HEK293 (cell line): ENCODE measurements at regions not wholly inside any gene's neighbourhood (a gene's known extent, or its start where the extent isn't known, plus 50 kb on each side); places are given as distances from the start of the nearest gene placed in this dataset.

ENCODE experiments used
- CTCF ChIA-PET: fragments of 350-600 bp; formaldehyde crosslinking; extraction: SDS; loops from one replicate; lab custom pipeline; 2021; ENCODE audit warnings: antibody characterized with exemption; lab: Yijun Ruan, JAX
- POLR2A ChIA-PET: fragments of 300-600 bp; formaldehyde crosslinking; extraction: SDS; loops from one replicate; lab custom pipeline; 2020; ENCODE audit warnings: antibody characterized with exemption, inconsistent platforms; lab: Yijun Ruan, JAX
- H3K27ac ChIP-seq: fragments of 200-500 bp; sonication (Bioruptor generic); 2 replicates; pipeline ENCODE4 v1.5.1; 2014; ENCODE audit warnings: low read depth, low read length, control low read depth, inconsistent platforms; ENCODE audit errors: extremely low read depth
- H3K36me3 ChIP-seq, 2 experiments: fragments of 200-500 bp in 1 of 2; sonication (Bioruptor generic) in 1 of 2; 1 replicate in 1 of 2; 2 replicates in 1 of 2; pipeline ENCODE4 v1.5.1; 2014 to 2017; ENCODE audit warnings: inconsistent platforms in 2 of 2, low read length in 2 of 2; ENCODE audit not compliant: control insufficient read depth in 2 of 2, insufficient read depth in 1 of 2
- H3K4me1 ChIP-seq: fragments of 200-500 bp; sonication (Bioruptor generic); 2 replicates; pipeline ENCODE4 v1.5.1; 2014; ENCODE audit warnings: mild to moderate bottlenecking, low read length, inconsistent platforms; ENCODE audit not compliant: control insufficient read depth, insufficient read depth
- H3K4me3 ChIP-seq: 2 replicates; pipeline ENCODE4 v1.5.1; 2011; ENCODE audit warnings: low read depth, mild to moderate bottlenecking, control low read depth, low read length, moderate library complexity
- H3K9me3 ChIP-seq: fragments of 200-500 bp; sonication (Bioruptor generic); 2 replicates; pipeline ENCODE4 v1.5.1; 2014; ENCODE audit warnings: low read depth, low read length, inconsistent platforms; ENCODE audit not compliant: control insufficient read depth, insufficient read depth
- GLI4 ChIP-seq: fragments of 450-650 bp; formaldehyde crosslinking; IDR thresholded peaks from 2 replicates; pipeline ENCODE4 v1.5.1; 2016; ENCODE audit warnings: missing biosample characterization, missing genetic modification characterization
- IKZF3 ChIP-seq: fragments of 450-650 bp; IDR thresholded peaks from 2 replicates; pipeline ENCODE4 v1.5.0; 2018; ENCODE audit warnings: missing biosample characterization, mild to moderate bottlenecking, missing genetic modification characterization, moderate library complexity
- REPIN1 ChIP-seq: fragments of 450-650 bp; formaldehyde crosslinking; IDR thresholded peaks from 2 replicates; pipeline ENCODE4 v1.5.1; 2017; ENCODE audit warnings: missing biosample characterization, missing genetic modification characterization, low read depth
- ZBTB7A ChIP-seq: fragments of 450-650 bp; formaldehyde crosslinking; IDR thresholded peaks from 2 replicates; pipeline ENCODE4 v1.5.1; 2016; ENCODE audit warnings: low read depth, missing biosample characterization, missing genetic modification characterization
- ZBTB8A ChIP-seq: fragments of 450-650 bp; formaldehyde crosslinking; IDR thresholded peaks from 2 replicates; pipeline ENCODE4 v1.5.1; 2016; ENCODE audit warnings: missing biosample characterization, missing genetic modification characterization
- ZFHX2 ChIP-seq: fragments of 450-650 bp; formaldehyde crosslinking; conservative IDR thresholded peaks from 2 replicates; pipeline ENCODE4 v1.5.1; 2016; ENCODE audit warnings: missing biosample characterization, missing genetic modification characterization
- ZFP3 ChIP-seq: fragments of 450-650 bp; formaldehyde crosslinking; IDR thresholded peaks from 2 replicates; pipeline ENCODE4 v1.5.1; 2016; ENCODE audit warnings: low read depth, missing biosample characterization, missing genetic modification characterization
- ZNF10 ChIP-seq: fragments of 450-650 bp; formaldehyde crosslinking; IDR thresholded peaks from 2 replicates; pipeline ENCODE4 v1.5.1; 2017; ENCODE audit warnings: missing biosample characterization, missing genetic modification characterization
- ZNF133 ChIP-seq: fragments of 450-650 bp; formaldehyde crosslinking; IDR thresholded peaks from 2 replicates; pipeline ENCODE4 v1.5.1; 2016; ENCODE audit warnings: missing biosample characterization, missing genetic modification characterization
- ZNF174 ChIP-seq: fragments of 450-650 bp; formaldehyde crosslinking; IDR thresholded peaks from 2 replicates; pipeline ENCODE4 v1.5.0; 2017; ENCODE audit warnings: missing biosample characterization, mild to moderate bottlenecking, missing genetic modification characterization
- ZNF214 ChIP-seq: fragments of 450-650 bp; formaldehyde crosslinking; IDR thresholded peaks from 2 replicates; pipeline ENCODE4 v1.5.1; 2017; ENCODE audit warnings: missing biosample characterization, mild to moderate bottlenecking, missing genetic modification characterization, borderline replicate concordance
- ZNF223 ChIP-seq: fragments of 450-650 bp; formaldehyde crosslinking; IDR thresholded peaks from 2 replicates; pipeline ENCODE4 v1.5.1; 2016; ENCODE audit warnings: missing biosample characterization, missing genetic modification characterization
- ZNF239 ChIP-seq: fragments of 450-650 bp; formaldehyde crosslinking; IDR thresholded peaks from 2 replicates; pipeline ENCODE4 v1.5.1; 2016; ENCODE audit warnings: missing biosample characterization, missing genetic modification characterization
- ZNF292 ChIP-seq: fragments of 450-650 bp; formaldehyde crosslinking; IDR thresholded peaks from 2 replicates; pipeline ENCODE4 v1.5.1; 2016; ENCODE audit warnings: low read depth, missing biosample characterization, missing genetic modification characterization, borderline replicate concordance
- ZNF521 ChIP-seq: fragments of 450-650 bp; formaldehyde crosslinking; IDR thresholded peaks from 2 replicates; pipeline ENCODE4 v1.5.1; 2017; ENCODE audit warnings: missing biosample characterization, mild to moderate bottlenecking, missing genetic modification characterization
- ZNF530 ChIP-seq: fragments of 450-650 bp; formaldehyde crosslinking; IDR thresholded peaks from 2 replicates; pipeline ENCODE4 v1.5.1; 2016; ENCODE audit warnings: low read depth, missing biosample characterization, missing genetic modification characterization
- ZNF558 ChIP-seq: fragments of 450-650 bp; formaldehyde crosslinking; IDR thresholded peaks from 2 replicates; pipeline ENCODE4 v1.5.1; 2016; ENCODE audit warnings: missing biosample characterization, missing genetic modification characterization
- ZNF585B ChIP-seq: fragments of 450-650 bp; formaldehyde crosslinking; IDR thresholded peaks from 2 replicates; pipeline ENCODE4 v1.5.1; 2016; ENCODE audit warnings: missing biosample characterization, missing genetic modification characterization
- ZNF600 ChIP-seq: fragments of 450-650 bp; formaldehyde crosslinking; IDR thresholded peaks from 2 replicates; pipeline ENCODE4 v1.5.1; 2016; ENCODE audit warnings: missing biosample characterization, missing genetic modification characterization
- ZNF664 ChIP-seq: fragments of 450-650 bp; formaldehyde crosslinking; IDR thresholded peaks from 2 replicates; pipeline ENCODE4 v1.5.1; 2016; ENCODE audit warnings: missing biosample characterization, missing genetic modification characterization
- ZNF701 ChIP-seq: fragments of 450-650 bp; formaldehyde crosslinking; IDR thresholded peaks from 2 replicates; pipeline ENCODE4 v1.5.1; 2016; ENCODE audit warnings: missing biosample characterization, missing genetic modification characterization
- ZNF843 ChIP-seq: fragments of 450-650 bp; formaldehyde crosslinking; IDR thresholded peaks from 2 replicates; pipeline ENCODE4 v1.5.1; 2016; ENCODE audit warnings: missing biosample characterization, missing genetic modification characterization
- TF ChIP-seq, protein P1 (sequence below): fragments of 450-650 bp; formaldehyde crosslinking; IDR thresholded peaks from 2 replicates; pipeline ENCODE4 v1.5.1; 2016; ENCODE audit warnings: missing biosample characterization, missing genetic modification characterization
- TF ChIP-seq, protein P2 (sequence below): fragments of 450-650 bp; formaldehyde crosslinking; IDR thresholded peaks from 2 replicates; pipeline ENCODE4 v1.5.1; 2016; ENCODE audit warnings: missing biosample characterization, missing genetic modification characterization, borderline replicate concordance
- TF ChIP-seq, protein P3 (sequence below): fragments of 450-650 bp; formaldehyde crosslinking; IDR thresholded peaks from 2 replicates; pipeline ENCODE4 v1.5.1; 2016; ENCODE audit warnings: missing biosample characterization, missing genetic modification characterization
- TF ChIP-seq, protein P4 (sequence below): fragments of 450-650 bp; IDR thresholded peaks from 2 replicates; pipeline ENCODE4 v1.5.1; 2018; ENCODE audit warnings: missing biosample characterization, mild to moderate bottlenecking, missing genetic modification characterization

DNA sequence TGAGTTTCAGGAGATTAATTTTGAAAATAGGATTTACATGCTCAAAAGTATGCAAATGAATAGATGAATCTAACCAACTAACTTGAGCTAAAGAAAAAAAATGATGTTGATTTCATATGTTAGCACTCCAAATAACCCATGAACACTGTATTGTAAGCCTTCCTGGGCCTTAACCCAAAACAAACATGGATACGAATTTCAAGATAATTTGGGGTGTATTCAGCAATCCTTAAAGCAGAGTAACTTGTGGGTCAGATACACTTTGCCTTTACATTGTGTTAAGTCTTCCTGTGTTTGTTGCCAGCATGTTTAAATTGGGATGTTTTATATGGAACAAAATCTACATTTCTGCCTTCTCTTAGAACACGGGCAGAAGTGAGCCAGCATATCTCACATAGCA, 124.2 kb upstream of the WDR11 start:
- H3K27ac ChIP-seq, result no peak overlapping the region
- TF ChIP-seq ZFP3 (tag by site-specific recombination), result no peak
- no peak for TF ChIP-seq ZNF10 (tag by site-specific recombination)
- no peak for TF ChIP-seq ZNF133 (tag by site-specific recombination)
- TF ChIP-seq, all 188 proteins: peak for 0
- ChIA-PET POLR2A (no interaction called here), CTCF (interaction anchor here (1.3 kb wide), 1 partner anchor 8 kb away, joined by 3 read pairs; no protein-coding TSS in a partner anchor)
- Histone ChIP-seq H3K4me3 (no peak overlapping the region), H3K4me1 (no peaks in the 10 kb centered on the region), H3K36me3 (no peaks in the 10 kb centered on the region), H3K9me3 (no peaks in the 10 kb centered on the region)

DNA sequence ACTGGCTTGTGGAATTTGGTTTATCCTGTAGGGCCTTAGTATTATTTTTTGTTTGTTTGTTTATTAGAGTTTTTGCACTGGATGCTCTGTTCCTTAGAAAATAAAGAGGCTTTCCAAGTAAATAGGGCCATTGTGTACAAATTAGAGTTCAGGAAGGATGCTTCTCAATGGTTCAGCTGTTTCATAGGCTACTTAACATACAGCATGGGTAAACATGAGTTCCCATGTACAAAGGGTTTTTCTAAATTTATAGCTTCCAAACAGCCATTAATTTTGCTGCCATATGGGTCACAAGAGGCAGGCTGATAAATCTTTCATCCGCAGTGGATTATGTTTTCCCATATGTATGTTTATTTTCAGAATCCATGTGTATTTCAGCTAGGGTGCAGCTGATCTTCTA, 121.6 kb upstream of the WDR11 start:
- Histone ChIP-seq H3K27ac (no peak overlapping the region), H3K9me3 (no peaks in the 10 kb centered on the region)
- POLR2A ChIA-PET, result no interaction called here

DNA sequence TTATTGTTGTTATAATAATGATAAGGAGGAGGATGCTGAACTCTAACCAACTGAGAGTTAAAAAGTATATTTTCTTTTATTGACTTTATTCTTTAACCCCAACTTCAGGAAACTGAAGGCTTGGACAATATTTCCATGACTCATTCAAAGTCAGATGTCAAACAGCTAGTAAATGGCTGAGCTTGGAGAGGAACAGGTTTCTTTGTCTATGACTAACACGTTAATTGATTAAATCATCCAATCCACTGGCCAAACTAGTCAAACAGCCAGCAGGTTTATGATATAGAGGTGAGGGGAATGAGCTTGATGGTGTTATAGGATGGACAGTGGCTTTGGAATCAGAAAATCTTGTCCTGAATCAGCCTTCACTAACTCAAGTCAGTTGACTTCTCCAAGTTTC, 119.1 kb upstream of the WDR11 start:
- no peak overlapping the region for H3K4me3 ChIP-seq
- H3K27ac ChIP-seq, result no peak overlapping the region
- H3K9me3 ChIP-seq, result no peaks in the 10 kb centered on the region
- ChIA-PET CTCF (no interaction called here), POLR2A (no interaction called here)
- no peaks in the 10 kb centered on the region for H3K4me1 ChIP-seq
- no peaks in the 10 kb centered on the region for H3K36me3 ChIP-seq
- TF ChIP-seq ZNF558 (tag by site-specific recombination), result no peak
- TF ChIP-seq, protein P1, sequence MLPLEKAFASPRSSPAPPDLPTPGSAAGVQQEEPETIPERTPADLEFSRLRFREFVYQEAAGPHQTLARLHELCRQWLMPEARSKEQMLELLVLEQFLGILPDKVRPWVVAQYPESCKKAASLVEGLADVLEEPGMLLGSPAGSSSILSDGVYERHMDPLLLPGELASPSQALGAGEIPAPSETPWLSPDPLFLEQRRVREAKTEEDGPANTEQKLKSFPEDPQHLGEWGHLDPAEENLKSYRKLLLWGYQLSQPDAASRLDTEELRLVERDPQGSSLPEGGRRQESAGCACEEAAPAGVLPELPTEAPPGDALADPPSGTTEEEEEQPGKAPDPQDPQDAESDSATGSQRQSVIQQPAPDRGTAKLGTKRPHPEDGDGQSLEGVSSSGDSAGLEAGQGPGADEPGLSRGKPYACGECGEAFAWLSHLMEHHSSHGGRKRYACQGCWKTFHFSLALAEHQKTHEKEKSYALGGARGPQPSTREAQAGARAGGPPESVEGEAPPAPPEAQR, result no peak
- TF ChIP-seq ZNF214 (tag by site-specific recombination), result no peak
- TF ChIP-seq, protein P2, sequence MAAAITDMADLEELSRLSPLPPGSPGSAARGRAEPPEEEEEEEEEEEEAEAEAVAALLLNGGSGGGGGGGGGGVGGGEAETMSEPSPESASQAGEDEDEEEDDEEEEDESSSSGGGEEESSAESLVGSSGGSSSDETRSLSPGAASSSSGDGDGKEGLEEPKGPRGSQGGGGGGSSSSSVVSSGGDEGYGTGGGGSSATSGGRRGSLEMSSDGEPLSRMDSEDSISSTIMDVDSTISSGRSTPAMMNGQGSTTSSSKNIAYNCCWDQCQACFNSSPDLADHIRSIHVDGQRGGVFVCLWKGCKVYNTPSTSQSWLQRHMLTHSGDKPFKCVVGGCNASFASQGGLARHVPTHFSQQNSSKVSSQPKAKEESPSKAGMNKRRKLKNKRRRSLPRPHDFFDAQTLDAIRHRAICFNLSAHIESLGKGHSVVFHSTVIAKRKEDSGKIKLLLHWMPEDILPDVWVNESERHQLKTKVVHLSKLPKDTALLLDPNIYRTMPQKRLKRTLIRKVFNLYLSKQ (tag by site-specific recombination), result no peak
- TF ChIP-seq ZNF701 (tag by site-specific recombination), result no peak
- TF ChIP-seq ZNF174 (tag by site-specific recombination), result no peak
- TF ChIP-seq ZNF223 (tag by site-specific recombination), result no peak
- TF ChIP-seq ZNF585B (tag by site-specific recombination), result no peak
- TF ChIP-seq ZNF600, result no peak
- TF ChIP-seq ZNF239 (tag by site-specific recombination), result no peak

More for the DNA sequence above, 121.6 kb upstream of the WDR11 start:
- H3K4me3 ChIP-seq, result no peak overlapping the region
- TF ChIP-seq ZNF701 (tag by site-specific recombination) (no peak), IKZF3 (no peak), ZNF521 (tag by site-specific recombination) (no peak), ZFHX2 (no peak), GLI4 (no peak), ZBTB8A (tag by site-specific recombination) (no peak), ZNF664 (tag by site-specific recombination) (no peak), ZNF843 (no peak), ZNF292 (tag by site-specific recombination) (no peak), ZBTB7A (tag by site-specific recombination) (no peak), REPIN1 (tag by site-specific recombination) (no peak), ZNF530 (tag by site-specific recombination) (no peak)
- TF ChIP-seq, protein P3, sequence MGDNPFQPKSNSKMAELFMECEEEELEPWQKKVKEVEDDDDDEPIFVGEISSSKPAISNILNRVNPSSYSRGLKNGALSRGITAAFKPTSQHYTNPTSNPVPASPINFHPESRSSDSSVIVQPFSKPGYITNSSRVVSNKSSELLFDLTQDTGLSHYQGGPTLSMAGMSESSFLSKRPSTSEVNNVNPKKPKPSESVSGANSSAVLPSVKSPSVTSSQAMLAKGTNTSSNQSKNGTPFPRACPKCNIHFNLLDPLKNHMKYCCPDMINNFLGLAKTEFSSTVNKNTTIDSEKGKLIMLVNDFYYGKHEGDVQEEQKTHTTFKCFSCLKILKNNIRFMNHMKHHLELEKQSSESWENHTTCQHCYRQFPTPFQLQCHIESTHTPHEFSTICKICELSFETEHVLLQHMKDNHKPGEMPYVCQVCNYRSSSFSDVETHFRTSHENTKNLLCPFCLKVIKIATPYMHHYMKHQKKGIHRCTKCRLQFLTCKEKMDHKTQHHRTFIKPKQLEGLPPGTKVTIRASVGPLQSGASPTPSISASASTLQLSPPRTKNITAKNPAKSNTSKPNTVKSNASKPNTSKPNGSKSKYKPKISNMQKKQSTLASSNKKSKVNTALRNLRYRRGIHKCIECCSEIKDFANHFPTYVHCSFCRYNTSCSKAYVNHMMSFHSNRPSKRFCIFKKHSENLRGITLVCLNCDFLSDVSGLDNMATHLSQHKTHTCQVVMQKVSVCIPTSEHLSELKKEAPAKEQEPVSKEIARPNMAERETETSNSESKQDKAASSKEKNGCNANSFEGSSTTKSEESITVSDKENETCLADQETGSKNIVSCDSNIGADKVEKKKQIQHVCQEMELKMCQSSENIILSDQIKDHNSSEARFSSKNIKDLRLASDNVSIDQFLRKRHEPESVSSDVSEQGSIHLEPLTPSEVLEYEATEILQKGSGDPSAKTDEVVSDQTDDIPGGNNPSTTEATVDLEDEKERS (tag by site-specific recombination), result no peak
- TF ChIP-seq, protein P4, sequence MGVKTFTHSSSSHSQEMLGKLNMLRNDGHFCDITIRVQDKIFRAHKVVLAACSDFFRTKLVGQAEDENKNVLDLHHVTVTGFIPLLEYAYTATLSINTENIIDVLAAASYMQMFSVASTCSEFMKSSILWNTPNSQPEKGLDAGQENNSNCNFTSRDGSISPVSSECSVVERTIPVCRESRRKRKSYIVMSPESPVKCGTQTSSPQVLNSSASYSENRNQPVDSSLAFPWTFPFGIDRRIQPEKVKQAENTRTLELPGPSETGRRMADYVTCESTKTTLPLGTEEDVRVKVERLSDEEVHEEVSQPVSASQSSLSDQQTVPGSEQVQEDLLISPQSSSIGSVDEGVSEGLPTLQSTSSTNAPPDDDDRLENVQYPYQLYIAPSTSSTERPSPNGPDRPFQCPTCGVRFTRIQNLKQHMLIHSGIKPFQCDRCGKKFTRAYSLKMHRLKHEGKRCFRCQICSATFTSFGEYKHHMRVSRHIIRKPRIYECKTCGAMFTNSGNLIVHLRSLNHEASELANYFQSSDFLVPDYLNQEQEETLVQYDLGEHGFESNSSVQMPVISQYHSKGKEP (tag by site-specific recombination), result no peak
- H3K36me3 ChIP-seq, result no peaks in the 10 kb centered on the region
- no peaks in the 10 kb centered on the region for H3K4me1 ChIP-seq
- CTCF ChIA-PET, result no interaction called here
